GM12875 (cell line): ENCODE measurements at regions not wholly inside any gene's neighbourhood (a gene's known extent, or its start where the extent isn't known, plus 50 kb on each side); places are given as distances from the start of the nearest gene placed in this dataset.

Source experiments
- H3K4me3 ChIP-seq: one replicate; pipeline ENCODE4 v1.5.1; 2011; ENCODE audit warnings: low read depth, low read length, control low read depth
- TF ChIP-seq, protein P1 (sequence below): IDR thresholded peaks from 2 replicates; pipeline ENCODE4 v1.5.1; 2011; ENCODE audit warnings: low read depth, mild to moderate bottlenecking, control low read depth, inconsistent platforms, low read length, moderate library complexity, borderline replicate concordance; ENCODE audit not compliant: insufficient read depth

DNA sequence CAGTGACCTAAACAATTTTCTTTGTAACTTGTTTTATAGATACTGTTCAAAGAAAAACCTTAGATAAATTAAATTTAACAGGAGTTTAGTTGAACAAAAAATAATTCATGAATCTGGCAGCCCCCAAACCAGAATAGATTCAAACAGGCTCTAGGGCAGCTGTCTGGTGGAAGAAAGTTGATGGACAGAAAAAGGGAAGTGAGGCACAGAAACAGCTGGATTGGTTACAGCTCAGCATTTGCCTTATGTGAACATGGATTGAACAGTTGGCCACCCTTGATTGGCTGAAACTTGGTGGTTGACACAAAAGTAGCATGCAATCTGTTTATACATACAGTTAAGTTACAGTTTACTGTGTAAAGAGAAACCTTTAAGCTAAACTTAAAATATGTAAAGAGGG, 954.3 kb upstream of the FLRT2 start:
- TF ChIP-seq, protein P1, sequence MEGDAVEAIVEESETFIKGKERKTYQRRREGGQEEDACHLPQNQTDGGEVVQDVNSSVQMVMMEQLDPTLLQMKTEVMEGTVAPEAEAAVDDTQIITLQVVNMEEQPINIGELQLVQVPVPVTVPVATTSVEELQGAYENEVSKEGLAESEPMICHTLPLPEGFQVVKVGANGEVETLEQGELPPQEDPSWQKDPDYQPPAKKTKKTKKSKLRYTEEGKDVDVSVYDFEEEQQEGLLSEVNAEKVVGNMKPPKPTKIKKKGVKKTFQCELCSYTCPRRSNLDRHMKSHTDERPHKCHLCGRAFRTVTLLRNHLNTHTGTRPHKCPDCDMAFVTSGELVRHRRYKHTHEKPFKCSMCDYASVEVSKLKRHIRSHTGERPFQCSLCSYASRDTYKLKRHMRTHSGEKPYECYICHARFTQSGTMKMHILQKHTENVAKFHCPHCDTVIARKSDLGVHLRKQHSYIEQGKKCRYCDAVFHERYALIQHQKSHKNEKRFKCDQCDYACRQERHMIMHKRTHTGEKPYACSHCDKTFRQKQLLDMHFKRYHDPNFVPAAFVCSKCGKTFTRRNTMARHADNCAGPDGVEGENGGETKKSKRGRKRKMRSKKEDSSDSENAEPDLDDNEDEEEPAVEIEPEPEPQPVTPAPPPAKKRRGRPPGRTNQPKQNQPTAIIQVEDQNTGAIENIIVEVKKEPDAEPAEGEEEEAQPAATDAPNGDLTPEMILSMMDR = no peak
- H3K4me3 ChIP-seq = no peak overlapping the region

DNA sequence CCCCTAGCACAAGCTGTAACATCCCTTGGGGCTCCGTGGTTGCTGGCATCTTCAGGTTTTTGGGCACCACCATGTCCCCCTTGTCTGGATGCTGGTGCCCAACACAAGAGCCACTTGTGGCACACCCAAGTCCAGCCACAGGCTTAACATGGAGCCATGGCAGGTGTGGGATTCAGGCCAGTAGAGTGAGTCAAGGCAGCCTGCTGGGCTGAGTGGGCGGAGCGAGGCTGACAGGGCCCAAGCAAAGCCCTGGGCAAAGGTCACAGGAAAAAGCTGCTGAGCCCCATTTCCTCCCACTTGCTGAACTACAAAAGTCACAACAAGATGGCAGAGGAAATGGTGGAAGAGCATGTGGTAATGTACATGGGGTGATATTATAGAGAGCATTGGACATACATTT, 950.7 kb upstream of the FLRT2 start:
- no peak overlapping the region for H3K4me3 ChIP-seq
- TF ChIP-seq, protein P1 = no peak

DNA sequence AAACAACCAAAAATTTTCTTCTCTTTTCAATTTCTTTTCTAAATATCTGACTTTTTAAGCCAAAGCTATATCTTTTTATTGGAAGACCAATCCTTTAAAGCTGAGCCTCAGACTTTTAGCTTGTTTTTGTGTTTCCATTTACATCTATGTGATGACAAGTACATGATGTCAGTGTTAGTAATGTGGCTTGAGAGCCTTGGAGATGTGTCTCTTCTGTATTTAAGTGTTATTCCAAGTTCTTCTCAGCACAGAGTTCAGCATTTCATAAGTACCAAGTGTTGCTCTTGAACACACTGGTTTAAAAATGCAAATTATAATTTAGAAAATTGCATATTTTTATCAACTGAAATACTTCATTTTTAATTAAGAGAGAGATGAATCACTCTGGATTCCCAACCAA, 948.9 kb upstream of the FLRT2 start:
- H3K4me3 ChIP-seq = no peak overlapping the region
- TF ChIP-seq, protein P1 = no peak

DNA sequence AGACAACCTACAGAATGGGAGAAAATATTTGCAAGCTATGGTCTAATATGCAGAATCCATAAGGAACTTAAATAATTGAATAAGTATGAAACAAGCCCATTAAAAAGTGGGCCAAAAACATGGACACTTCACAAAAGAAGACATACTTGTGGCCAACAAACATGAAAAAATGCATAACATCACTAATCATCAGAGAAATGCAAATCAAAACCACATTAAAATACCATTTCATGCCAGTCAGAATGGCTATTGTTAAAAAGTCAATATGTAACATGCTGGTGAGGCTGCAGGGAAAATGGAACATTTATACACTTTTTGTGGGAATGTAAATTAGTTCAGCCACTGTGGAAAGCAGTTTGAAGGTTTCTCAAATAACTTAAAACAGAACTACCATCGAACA, 945.4 kb upstream of the FLRT2 start:
- no peak overlapping the region for H3K4me3 ChIP-seq
- TF ChIP-seq, protein P1 = no peak

DNA sequence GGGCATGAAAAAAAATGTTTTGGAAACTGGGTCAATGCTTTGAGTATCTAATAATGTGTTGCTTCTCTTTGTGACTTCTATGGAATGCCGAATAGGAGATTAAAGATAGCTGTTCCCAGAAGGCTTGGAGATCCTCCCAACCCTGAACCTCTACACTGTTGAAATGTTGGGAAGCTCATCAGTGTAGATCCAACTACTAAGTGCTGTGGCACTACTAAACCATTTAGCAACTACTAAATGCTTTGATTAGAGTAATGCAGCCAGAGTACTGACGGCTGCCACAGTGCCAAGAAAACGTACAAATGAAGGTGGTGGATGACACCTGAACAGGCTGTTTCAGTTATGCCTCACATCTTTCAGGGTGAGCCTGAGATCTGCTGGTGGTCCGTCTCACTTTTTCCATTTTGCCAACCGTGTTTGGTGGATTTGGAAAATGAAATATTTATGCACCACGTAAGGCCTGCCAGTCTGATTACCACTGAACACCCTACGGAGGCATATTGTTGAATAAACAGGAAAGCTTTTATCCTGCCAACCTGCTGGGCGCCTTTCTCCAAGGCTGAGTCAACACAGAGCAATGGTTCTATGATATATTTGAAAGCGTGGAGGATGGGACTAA, 938.0 kb upstream of the FLRT2 start:
- TF ChIP-seq, protein P1 = no peak
- no peak overlapping the region for H3K4me3 ChIP-seq

GRCh38 chr14:84592770-84593169, 937.2 kb upstream of the FLRT2 start:
- TF ChIP-seq, protein P1 = no peak

GRCh38 chr14:84610086-84610485, 919.9 kb upstream of the FLRT2 start:
- TF ChIP-seq, protein P1 = no peak

More at GRCh38 chr14:84592770-84593169, 937.2 kb upstream of the FLRT2 start:
- H3K4me3 ChIP-seq = no peak overlapping the region

More at GRCh38 chr14:84610086-84610485, 919.9 kb upstream of the FLRT2 start:
- H3K4me3 ChIP-seq = no peak overlapping the region
